Activated B cell treated with CpG ODN at 0.5 μM for 24 hours (primary cell): ENCODE measurements at regions not wholly inside any gene's neighbourhood (a gene's known extent, or its start where the extent isn't known, plus 50 kb on each side); places are given as distances from the start of the nearest gene placed in this dataset.

Experiments
- ATAC-seq: fragments of 200-7000 bp; cut with Tn5 transposase; one replicate; pipeline ENCODE4 v1.10.0; 2021; ENCODE audit warnings: low read depth, mild to moderate bottlenecking, moderate library complexity
- CTCF ChIA-PET: fragments of 350-600 bp; sonication (Branson Sonifier 250); formaldehyde crosslinking; loops from one replicate; lab custom pipeline; 2021; ENCODE audit warnings: antibody characterized with exemption; lab: Charles Lee
- POLR2A ChIA-PET: fragments of 350-600 bp; sonication (Branson Sonifier 250); formaldehyde crosslinking; loops from one replicate; lab custom pipeline; 2021; ENCODE audit warnings: antibody characterized with exemption; lab: Charles Lee
- DNase-seq: peaks from one replicate; pipeline ENCODE4 v3.0.0; 2022
- H3K27ac Mint-ChIP-seq: one replicate; pipeline ENCODE4 v1.8.0; 2020; ENCODE audit warnings: mixed read lengths
- H3K27me3 Mint-ChIP-seq: one replicate; pipeline ENCODE4 v1.8.0; 2021; ENCODE audit warnings: mixed read lengths
- H3K36me3 Mint-ChIP-seq: one replicate; pipeline ENCODE4 v1.8.0; 2021; ENCODE audit warnings: low read depth, mixed read lengths
- H3K4me1 Mint-ChIP-seq: one replicate; pipeline ENCODE4 v1.8.0; 2021; ENCODE audit warnings: mixed read lengths
- H3K4me3 Mint-ChIP-seq: one replicate; pipeline ENCODE4 v1.8.0; 2020; ENCODE audit warnings: mild to moderate bottlenecking, mixed read lengths
- H3K9me3 Mint-ChIP-seq: one replicate; pipeline ENCODE4 v1.8.0; 2020; ENCODE audit warnings: mixed read lengths
- intact Hi-C: fragments of 100-400 bp; cut with micrococcal nuclease; formaldehyde crosslinking; loops from one replicate; pipeline ENCODE4 v1.15.1; 2024
- TF ChIP-seq, protein P1 (sequence below): fragments of 200-600 bp; IDR thresholded peaks from one replicate; pipeline ENCODE4 v1.8.0; 2022; ENCODE audit warnings: antibody characterized with exemption, mild to moderate bottlenecking

DNA sequence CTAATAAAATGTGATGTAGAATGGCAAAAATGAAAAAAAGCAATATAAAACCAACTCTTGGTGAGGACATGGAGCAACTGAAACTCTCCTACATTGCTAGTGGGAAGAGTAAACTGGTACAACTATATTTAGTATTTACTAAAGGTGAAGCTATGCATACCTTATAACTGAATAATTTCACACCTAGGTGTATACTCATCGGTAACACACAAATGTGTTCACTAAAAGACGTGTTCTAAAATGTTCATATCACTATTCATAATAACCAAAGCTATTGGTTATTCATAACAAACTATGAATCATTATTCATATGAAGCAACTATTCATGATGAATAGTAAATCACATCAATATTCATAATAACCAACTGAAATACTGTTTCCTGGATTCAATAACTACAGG lies 1030.3 kb downstream of the ROBO2 start:
- ATAC-seq (no peak), DNase-seq (no peak)
- no peak overlapping the region for H3K27ac Mint-ChIP-seq
- no peak overlapping the region for H3K4me3 Mint-ChIP-seq
- intact Hi-C loops, result no loop called here
- no peaks in the 10 kb centered on the region for H3K36me3 Mint-ChIP-seq
- POLR2A ChIA-PET, result no interaction called here
- H3K27me3 Mint-ChIP-seq, result no peaks in the 10 kb centered on the region
- H3K4me1 Mint-ChIP-seq, result no peaks in the 10 kb centered on the region
- CTCF ChIA-PET, result no interaction called here
- H3K9me3 Mint-ChIP-seq, result peaks cover 6% of the 10 kb centered on the region
- TF ChIP-seq, protein P1, sequence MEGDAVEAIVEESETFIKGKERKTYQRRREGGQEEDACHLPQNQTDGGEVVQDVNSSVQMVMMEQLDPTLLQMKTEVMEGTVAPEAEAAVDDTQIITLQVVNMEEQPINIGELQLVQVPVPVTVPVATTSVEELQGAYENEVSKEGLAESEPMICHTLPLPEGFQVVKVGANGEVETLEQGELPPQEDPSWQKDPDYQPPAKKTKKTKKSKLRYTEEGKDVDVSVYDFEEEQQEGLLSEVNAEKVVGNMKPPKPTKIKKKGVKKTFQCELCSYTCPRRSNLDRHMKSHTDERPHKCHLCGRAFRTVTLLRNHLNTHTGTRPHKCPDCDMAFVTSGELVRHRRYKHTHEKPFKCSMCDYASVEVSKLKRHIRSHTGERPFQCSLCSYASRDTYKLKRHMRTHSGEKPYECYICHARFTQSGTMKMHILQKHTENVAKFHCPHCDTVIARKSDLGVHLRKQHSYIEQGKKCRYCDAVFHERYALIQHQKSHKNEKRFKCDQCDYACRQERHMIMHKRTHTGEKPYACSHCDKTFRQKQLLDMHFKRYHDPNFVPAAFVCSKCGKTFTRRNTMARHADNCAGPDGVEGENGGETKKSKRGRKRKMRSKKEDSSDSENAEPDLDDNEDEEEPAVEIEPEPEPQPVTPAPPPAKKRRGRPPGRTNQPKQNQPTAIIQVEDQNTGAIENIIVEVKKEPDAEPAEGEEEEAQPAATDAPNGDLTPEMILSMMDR, result no peak

DNA sequence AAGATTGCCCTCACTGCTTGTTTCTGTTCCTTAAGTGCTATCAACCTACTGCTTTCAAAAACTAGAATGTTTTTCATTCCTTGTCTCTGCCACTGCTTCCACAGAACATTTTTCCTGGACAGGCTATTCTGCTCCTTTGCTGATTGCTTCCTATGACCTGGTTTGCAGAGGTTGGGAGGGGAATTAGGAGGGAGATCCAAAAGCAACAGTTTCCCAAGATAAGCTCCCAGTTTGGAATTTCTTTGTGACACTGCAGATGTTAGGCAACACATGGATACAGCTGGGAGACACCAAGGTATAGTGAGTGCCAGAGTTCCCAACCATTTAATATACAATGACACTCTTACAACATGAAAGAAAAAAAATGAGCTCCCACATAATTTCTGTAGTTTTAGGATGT lies 1036.5 kb downstream of the ROBO2 start:
- intact Hi-C loops, result no loop called here
- Mint-ChIP-seq H3K36me3 (no peaks in the 10 kb centered on the region), H3K4me3 (no peak overlapping the region), H3K9me3 (peaks cover 14% of the 10 kb centered on the region), H3K27ac (no peak overlapping the region), H3K27me3 (no peaks in the 10 kb centered on the region), H3K4me1 (no peaks in the 10 kb centered on the region)
- DNase-seq (no peak), ATAC-seq (no peak)
- POLR2A ChIA-PET, result no interaction called here
- CTCF ChIA-PET, result no interaction called here
- TF ChIP-seq, protein P1, result no peak

DNA sequence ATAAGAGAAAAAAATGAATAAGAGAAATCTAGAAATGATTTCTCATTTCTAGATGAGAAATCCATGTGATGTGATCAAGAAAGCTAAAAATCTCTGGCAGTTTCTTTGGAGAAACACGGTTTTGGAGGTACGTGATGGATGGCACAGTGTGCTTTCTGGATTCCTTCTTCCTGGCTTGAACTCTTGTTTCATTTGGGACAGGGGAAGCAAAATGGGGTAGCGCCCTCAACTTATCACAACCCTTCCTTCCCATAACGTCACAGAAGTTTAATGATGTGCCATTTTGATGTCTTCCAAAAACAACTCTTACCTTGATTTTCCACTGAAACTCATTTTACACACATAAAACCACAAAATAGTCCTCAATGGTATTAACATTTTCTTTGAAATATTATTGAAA lies 1037.3 kb downstream of the ROBO2 start:
- TF ChIP-seq, protein P1, result no peak
- H3K27me3 Mint-ChIP-seq, result no peaks in the 10 kb centered on the region
- no peak overlapping the region for H3K4me3 Mint-ChIP-seq
- H3K4me1 Mint-ChIP-seq, result no peaks in the 10 kb centered on the region
- H3K36me3 Mint-ChIP-seq, result no peaks in the 10 kb centered on the region
- intact Hi-C loops, result no loop called here
- no peak for ATAC-seq
- ChIA-PET CTCF (no interaction called here), POLR2A (no interaction called here)
- DNase-seq, result no peak
- H3K9me3 Mint-ChIP-seq, result peaks cover 14% of the 10 kb centered on the region
- no peak overlapping the region for H3K27ac Mint-ChIP-seq

DNA sequence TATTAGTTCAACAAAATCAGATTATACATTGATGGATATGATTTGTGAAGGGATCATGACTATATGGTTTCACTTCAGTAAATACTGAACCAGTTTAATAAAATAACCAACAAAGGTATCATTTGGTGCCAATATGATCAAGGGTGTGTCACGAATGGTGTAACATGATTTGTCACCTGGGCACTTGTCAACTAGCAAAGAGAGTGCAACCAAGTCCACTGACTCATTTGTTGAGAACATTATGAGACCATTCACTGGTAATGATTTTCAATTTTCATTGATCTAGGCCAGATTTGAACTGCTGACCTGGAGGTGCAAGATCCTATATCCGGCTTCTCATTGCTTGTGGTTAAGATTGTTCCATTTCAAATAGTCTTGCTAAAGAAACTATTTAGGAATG lies 1037.9 kb downstream of the ROBO2 start:
- POLR2A ChIA-PET, result no interaction called here
- Mint-ChIP-seq H3K4me3 (no peak overlapping the region), H3K36me3 (no peaks in the 10 kb centered on the region), H3K27ac (no peak overlapping the region), H3K9me3 (peaks cover 14% of the 10 kb centered on the region), H3K27me3 (no peaks in the 10 kb centered on the region), H3K4me1 (no peaks in the 10 kb centered on the region)
- DNase-seq (no peak), ATAC-seq (no peak)
- intact Hi-C loops, result no loop called here
- CTCF ChIA-PET, result no interaction called here
- TF ChIP-seq, protein P1, result no peak

DNA sequence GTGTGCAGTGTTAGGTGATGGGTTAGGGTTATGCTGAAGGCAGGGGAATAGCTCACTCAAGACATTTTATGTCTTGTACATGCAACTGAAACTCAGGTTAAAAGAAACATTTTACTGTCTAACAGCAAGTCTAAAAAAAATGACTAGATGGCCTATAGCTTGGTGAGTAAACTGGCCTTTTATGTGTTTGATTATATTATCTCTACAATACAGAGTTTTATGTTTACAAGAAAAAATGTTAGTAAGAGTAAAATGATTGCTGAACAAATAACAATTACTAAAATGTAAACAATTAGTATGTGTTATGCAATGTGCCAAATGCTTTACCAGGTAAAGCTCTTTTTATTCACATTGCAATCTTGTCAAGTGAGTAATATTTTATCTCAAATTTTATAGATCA lies 1039.6 kb downstream of the ROBO2 start:
- Mint-ChIP-seq H3K4me3 (no peak overlapping the region), H3K4me1 (no peaks in the 10 kb centered on the region), H3K9me3 (peaks cover 9% of the 10 kb centered on the region), H3K27ac (no peak overlapping the region), H3K27me3 (no peaks in the 10 kb centered on the region), H3K36me3 (no peaks in the 10 kb centered on the region)
- TF ChIP-seq, protein P1, result no peak
- DNase-seq (no peak), ATAC-seq (no peak)
- ChIA-PET POLR2A (no interaction called here), CTCF (no interaction called here)
- intact Hi-C loops, result no loop called here
